Smooth muscle cell (in vitro differentiated cells): ENCODE measurements at regions not wholly inside any gene's neighbourhood (a gene's known extent, or its start where the extent isn't known, plus 50 kb on each side); places are given as distances from the start of the nearest gene placed in this dataset.

Source experiments
- DNase-seq: peaks from one replicate; lab custom pipeline; 2025; ENCODE audit not compliant: unreplicated experiment; lab: John Stamatoyannopoulos, UW
- H2AFZ ChIP-seq: fragments of 200-600 bp; sonication (generic); 2 replicates; pipeline ENCODE4 v1.6.0; 2016; ENCODE audit warnings: antibody characterized with exemption, low read depth, mild to moderate bottlenecking
- H3F3A ChIP-seq: fragments of 200-600 bp; sonication (generic); 2 replicates; pipeline ENCODE4 v1.6.0; 2017; ENCODE audit warnings: antibody characterized with exemption, low read depth
- H3K27ac ChIP-seq: fragments of 200-600 bp; sonication (generic); 2 replicates; pipeline ENCODE4 v1.5.1; 2016; ENCODE audit warnings: low read depth, mild to moderate bottlenecking
- H3K27me3 ChIP-seq: fragments of 200-600 bp; sonication (generic); 2 replicates; pipeline ENCODE4 v1.6.1; 2016; ENCODE audit warnings: low read depth, mild to moderate bottlenecking
- H3K36me3 ChIP-seq: fragments of 200-600 bp; sonication (generic); 2 replicates; pipeline ENCODE4 v1.5.1; 2016; ENCODE audit warnings: low read depth
- H3K4me1 ChIP-seq: fragments of 200-600 bp; sonication (generic); 2 replicates; pipeline ENCODE4 v1.5.1; 2016; ENCODE audit warnings: low read depth
- H3K4me2 ChIP-seq: fragments of 200-600 bp; sonication (generic); 2 replicates; pipeline ENCODE4 v1.6.0; 2016; ENCODE audit warnings: mild to moderate bottlenecking
- H3K4me3 ChIP-seq: fragments of 200-600 bp; sonication (generic); 2 replicates; pipeline ENCODE4 v1.5.1; 2016; ENCODE audit warnings: mild to moderate bottlenecking
- H3K79me2 ChIP-seq: fragments of 200-600 bp; sonication (generic); 2 replicates; pipeline ENCODE4 v1.6.0; 2016; ENCODE audit warnings: low read depth, mild to moderate bottlenecking
- H3K9ac ChIP-seq: fragments of 200-600 bp; sonication (generic); 2 replicates; pipeline ENCODE4 v1.6.0; 2016; ENCODE audit warnings: low read depth
- H3K9me3 ChIP-seq: fragments of 200-600 bp; sonication (generic); replicated peaks from 2 replicates; pipeline ENCODE4 v1.5.1; 2016; ENCODE audit warnings: low read depth
- H4K20me1 ChIP-seq: fragments of 200-600 bp; sonication (generic); 2 replicates; pipeline ENCODE4 v1.6.0; 2016; ENCODE audit warnings: low read depth
- CTCF ChIP-seq: fragments of 200-600 bp; sonication (generic); IDR thresholded peaks from 2 replicates; pipeline ENCODE4 v1.5.1; 2017; ENCODE audit warnings: borderline replicate concordance, mild to moderate bottlenecking, antibody characterized with exemption; ENCODE audit not compliant: insufficient read depth, poor library complexity, severe bottlenecking
- WGBS: methylation state at CpG from one replicate; pipeline ENCODE4 v1.1.7; 2016; ENCODE audit warnings: low lambda C conversion rate; 5-methylcytosine and 5-hydroxymethylcytosine counted together

DNA sequence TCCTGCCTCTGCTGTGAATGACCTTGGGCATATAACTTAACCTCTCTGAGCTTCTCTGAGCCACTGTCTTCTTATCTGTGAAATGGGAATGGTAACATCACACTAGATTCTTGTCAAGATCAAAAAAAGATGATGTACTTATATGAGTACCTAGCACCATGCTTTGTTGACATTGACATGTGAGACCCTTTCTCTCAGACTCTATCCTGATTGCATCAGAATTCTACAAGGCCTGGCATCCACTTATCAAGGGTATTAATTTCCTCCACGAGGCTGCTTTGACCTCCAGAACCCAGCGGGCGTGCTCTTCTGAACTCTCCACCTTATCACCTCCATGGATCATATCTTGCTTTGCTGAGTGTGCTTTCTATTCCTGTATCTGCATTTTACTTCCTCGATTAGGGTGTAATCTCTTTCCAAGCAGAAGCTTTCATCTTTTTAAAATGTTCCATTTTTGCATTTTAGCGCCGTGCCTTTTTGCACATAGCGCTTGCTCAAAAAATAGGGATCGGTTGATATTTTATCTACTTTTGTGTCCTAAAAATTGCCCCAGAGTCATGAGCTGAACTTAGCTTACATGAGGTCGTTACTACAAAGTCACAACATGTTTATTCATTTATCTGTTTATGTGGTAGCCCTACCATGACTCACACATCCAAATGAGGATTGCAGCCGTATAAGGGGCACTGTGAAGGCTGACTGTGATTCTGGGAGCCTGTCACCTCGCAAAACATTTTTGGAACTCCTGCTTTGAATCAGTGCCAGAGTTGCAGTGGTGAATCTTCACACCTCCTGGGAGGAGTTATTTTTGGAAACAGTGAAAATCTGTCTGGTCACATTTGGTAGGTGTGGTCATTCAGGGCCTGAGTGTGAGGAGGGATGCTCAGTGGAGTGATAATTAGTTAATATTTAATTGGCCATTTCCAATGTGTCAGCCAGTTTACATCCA lies 63.2 kb downstream of the IER5 start:
- DNase-seq, result no peak
- Histone ChIP-seq H4K20me1 (no peaks in the 10 kb centered on the region), H3K9me3 (no peaks in the 10 kb centered on the region), H2AFZ (no peak overlapping the region), H3K27ac (peak overlapping the region; percentile 68), H3K9ac (peak overlapping the region; percentile 29), H3K27me3 (no peaks in the 10 kb centered on the region), H3K79me2 (no peaks in the 10 kb centered on the region), H3F3A (peaks cover 10% of the 10 kb centered on the region), H3K36me3 (no peaks in the 10 kb centered on the region), H3K4me3 (no peak overlapping the region), H3K4me2 (peak overlapping the region; percentile 58), H3K4me1 (peaks cover 6% of the 10 kb centered on the region)
- WGBS, result 39% methylated on average over 11 of the region's 11 CpGs
- TF ChIP-seq CTCF, result no peak

- peaks cover 6% of the 10 kb centered on the region for H3K4me1 ChIP-seq
- TF ChIP-seq CTCF, result peak; percentile 29
- no peaks in the 10 kb centered on the region for H3K9me3 ChIP-seq
- no peaks in the 10 kb centered on the region for H3K36me3 ChIP-seq
- H3K9ac ChIP-seq, result peak overlapping the region; percentile 29
- H2AFZ ChIP-seq, result no peak overlapping the region
- 22% methylated on average over 16 of the region's 16 CpGs for WGBS
- H3K79me2 ChIP-seq, result no peaks in the 10 kb centered on the region
- H3F3A ChIP-seq, result peaks cover 10% of the 10 kb centered on the region
- no peaks in the 10 kb centered on the region for H3K27me3 ChIP-seq
- peak overlapping the region; percentile 68 for H3K27ac ChIP-seq
- no peaks in the 10 kb centered on the region for H4K20me1 ChIP-seq
- H3K4me2 ChIP-seq, result peak overlapping the region; percentile 58
- no peak overlapping the region for H3K4me3 ChIP-seq
- peak; percentile 21 for DNase-seq
These were observed 64.6 kb downstream of the IER5 start for GRCh38 chr1:181152892-181153633.

- Histone ChIP-seq H3K27me3 (no peaks in the 10 kb centered on the region), H3K27ac (no peak overlapping the region), H2AFZ (no peak overlapping the region), H3K4me1 (peaks cover 6% of the 10 kb centered on the region), H3K9me3 (no peaks in the 10 kb centered on the region), H3F3A (peaks cover 10% of the 10 kb centered on the region), H3K9ac (no peak overlapping the region), H3K36me3 (no peaks in the 10 kb centered on the region), H4K20me1 (no peaks in the 10 kb centered on the region), H3K4me3 (no peak overlapping the region), H3K79me2 (no peaks in the 10 kb centered on the region), H3K4me2 (no peak overlapping the region)
- DNase-seq, result no peak
- TF ChIP-seq CTCF, result no peak
- WGBS, result 90% methylated on average over 2 of the region's 2 CpGs
These were observed 65.1 kb downstream of the IER5 start for GRCh38 chr1:181153634-181153961.
